Body of pancreas (tissue), 4 donors: ENCODE measurements at regions not wholly inside any gene's neighbourhood (a gene's known extent, or its start where the extent isn't known, plus 50 kb on each side); places are given as distances from the start of the nearest gene placed in this dataset.

ENCODE experiments used
- ATAC-seq: fragments of 150-250 bp; one replicate; pipeline ENCODE4 v1.9.1; 2016
- DNase-seq, 4 donors: peaks; one replicate each; pipeline ENCODE4 v3.0.0-alpha.2; 2019
- H3K27ac ChIP-seq, 4 donors: fragments of 200-600 bp; sonication (generic); 1 replicate in 3 of 4; 2 replicates in 1 of 4; pipeline versions ENCODE4 v1.5.1 to v1.6.1; 2016 to 2019; ENCODE audit warnings: mild to moderate bottlenecking in 1 of 4, mixed read lengths in 1 of 4, moderate library complexity in 1 of 4
- H3K27me3 ChIP-seq, 2 donors: fragments of 200-600 bp; sonication (generic); one replicate each; pipeline ENCODE4 v1.6.0; 2016; ENCODE audit warnings: mild to moderate bottlenecking in 1 of 2
- H3K36me3 ChIP-seq, 2 donors: fragments of 200-600 bp; sonication (generic); replicated peaks in 1 of 2; 2 replicates each; pipeline ENCODE4 v1.5.1; 2016; ENCODE audit warnings: low read depth in 2 of 2; ENCODE audit not compliant: insufficient read depth in 1 of 2
- H3K4me1 ChIP-seq: fragments of 200-600 bp; sonication (generic); one replicate; pipeline ENCODE4 v1.6.0; 2016
- H3K4me3 ChIP-seq, 2 donors: fragments of 200-600 bp; sonication (generic); 1 replicate in 1 of 2; 2 replicates in 1 of 2; pipeline ENCODE4 v1.5.1; 2016 to 2019
- H3K9me3 ChIP-seq, 3 donors: fragments of 200-600 bp; sonication (generic); 1 replicate in 2 of 3; 2 replicates in 1 of 3; pipeline ENCODE4 v1.5.1; 2016
- CTCF ChIP-seq, 7 experiments: fragments of 450-650 bp in 4 of 7; fragments of 200-600 bp in 3 of 7; sonication (generic) in 3 of 7; IDR thresholded peaks; one replicate each; pipeline ENCODE4 v1.5.1; 2016 to 2019; ENCODE audit warnings: antibody characterized with exemption in 7 of 7
- POLR2A ChIP-seq, 3 donors: fragments of 450-650 bp; IDR thresholded peaks; one replicate each; pipeline ENCODE4 v1.6.1; 2016; ENCODE audit warnings: antibody characterized with exemption in 3 of 3, mild to moderate bottlenecking in 2 of 3
- WGBS, 2 donors: methylation state at CpG; one replicate each; pipeline ENCODE4 v1.1.5; 2017; 5-methylcytosine and 5-hydroxymethylcytosine counted together
- intact Hi-C: fragments of 100-400 bp; cut with DNase I; formaldehyde crosslinking; loops from one replicate; pipeline ENCODE4 v1.15.1; 2023

- Histone ChIP-seq H3K27ac (no peak overlapping the region), H3K9me3 (no peaks in the 10 kb centered on the region), H3K36me3 (no peaks in the 10 kb centered on the region), H3K27me3 (no peaks in the 10 kb centered on the region), H3K4me1 (peaks cover 13% of the 10 kb centered on the region), H3K4me3 (no peak overlapping the region)
- ATAC-seq (no peak), DNase-seq (no peak)
- intact Hi-C loops: no loop called here
- TF ChIP-seq POLR2A (IDR thresholded peaks at IDR 0.05) (no peak), CTCF (IDR thresholded peaks at IDR 0.05) (no peak)
- WGBS, 2 donors: 74 to 79% methylated on average over 6 of the region's 6 CpGs
Observed at GRCh38 chr17:62161405-62162148, 96.5 kb upstream of the MED13 start.

- no peaks in the 10 kb centered on the region for H3K36me3 ChIP-seq
- intact Hi-C loops: no loop called here
Observed at GRCh38 chr17:62160816-62161215, 95.7 kb upstream of the MED13 start.

GRCh38 chr17:62159994-62160393 lies 94.9 kb upstream of the MED13 start:
- no peak overlapping the region for H3K27ac ChIP-seq
- ATAC-seq: no peak
- H3K36me3 ChIP-seq: no peaks in the 10 kb centered on the region
- H3K27me3 ChIP-seq: no peaks in the 10 kb centered on the region
- intact Hi-C loops: no loop called here
- DNase-seq: no peak
- no peak overlapping the region for H3K4me3 ChIP-seq
- H3K4me1 ChIP-seq: peaks cover 13% of the 10 kb centered on the region
- no peaks in the 10 kb centered on the region for H3K9me3 ChIP-seq
- TF ChIP-seq POLR2A (IDR thresholded peaks at IDR 0.05) (no peak), CTCF (IDR thresholded peaks at IDR 0.05) (no peak)
- WGBS, 2 donors: 87 to 96% methylated on average over 2 of the region's 2 CpGs

More at GRCh38 chr17:62160816-62161215, 95.7 kb upstream of the MED13 start:
- no peaks in the 10 kb centered on the region for H3K9me3 ChIP-seq
- H3K27me3 ChIP-seq: no peaks in the 10 kb centered on the region
- no peak overlapping the region for H3K4me3 ChIP-seq
- H3K27ac ChIP-seq: no peak overlapping the region
- no peak for ATAC-seq
- DNase-seq: no peak
- peaks cover 13% of the 10 kb centered on the region for H3K4me1 ChIP-seq
- TF ChIP-seq POLR2A (IDR thresholded peaks at IDR 0.05) (no peak), CTCF (IDR thresholded peaks at IDR 0.05) (no peak)

- H3K27me3 ChIP-seq: no peaks in the 10 kb centered on the region
- DNase-seq: no peak
- TF ChIP-seq CTCF (IDR thresholded peaks at IDR 0.05) (no peak), POLR2A (IDR thresholded peaks at IDR 0.05) (no peak)
- intact Hi-C loops: no loop called here
- no peaks in the 10 kb centered on the region for H3K4me1 ChIP-seq
- H3K9me3 ChIP-seq: no peaks in the 10 kb centered on the region
- no peak for ATAC-seq
- H3K36me3 ChIP-seq: no peaks in the 10 kb centered on the region
- 57 to 63% methylated on average over 1 of the region's 1 CpG for WGBS, 2 donors
- no peak overlapping the region for H3K4me3 ChIP-seq
- H3K27ac ChIP-seq: no peak overlapping the region
Observed at GRCh38 chr17:62156949-62157348, 91.9 kb upstream of the MED13 start.

- no peaks in the 10 kb centered on the region for H3K4me1 ChIP-seq
- no peaks in the 10 kb centered on the region for H3K36me3 ChIP-seq
- no peaks in the 10 kb centered on the region for H3K27me3 ChIP-seq
- H3K9me3 ChIP-seq: no peaks in the 10 kb centered on the region
- no peak overlapping the region for H3K27ac ChIP-seq
- ATAC-seq (no peak), DNase-seq (no peak)
- TF ChIP-seq POLR2A (IDR thresholded peaks at IDR 0.05): no peak
- no peak for TF ChIP-seq CTCF (IDR thresholded peaks at IDR 0.05)
- 57 to 81% methylated on average over 2 of the region's 2 CpGs for whole genome bisulfite sequencing, 2 donors
- H3K4me3 ChIP-seq: no peak overlapping the region
- intact Hi-C loops: no loop called here
Observed at GRCh38 chr17:62154909-62155308, 89.8 kb upstream of the MED13 start.
